Epidermal melanocyte (primary cell): ENCODE measurements at regions not wholly inside any gene's neighbourhood (a gene's known extent, or its start where the extent isn't known, plus 50 kb on each side); places are given as distances from the start of the nearest gene placed in this dataset.
"Not testable (repeated sequence)": the region's sequence is repeated elsewhere in the genome, so short reads cannot be mapped to it uniquely, and the experiment has no call there.

Source experiments
- DNase-seq: peaks from one replicate; pipeline ENCODE4 v3.0.0; 2011; ENCODE audit warnings: low spot score; ENCODE audit not compliant: insufficient read length

DNA sequence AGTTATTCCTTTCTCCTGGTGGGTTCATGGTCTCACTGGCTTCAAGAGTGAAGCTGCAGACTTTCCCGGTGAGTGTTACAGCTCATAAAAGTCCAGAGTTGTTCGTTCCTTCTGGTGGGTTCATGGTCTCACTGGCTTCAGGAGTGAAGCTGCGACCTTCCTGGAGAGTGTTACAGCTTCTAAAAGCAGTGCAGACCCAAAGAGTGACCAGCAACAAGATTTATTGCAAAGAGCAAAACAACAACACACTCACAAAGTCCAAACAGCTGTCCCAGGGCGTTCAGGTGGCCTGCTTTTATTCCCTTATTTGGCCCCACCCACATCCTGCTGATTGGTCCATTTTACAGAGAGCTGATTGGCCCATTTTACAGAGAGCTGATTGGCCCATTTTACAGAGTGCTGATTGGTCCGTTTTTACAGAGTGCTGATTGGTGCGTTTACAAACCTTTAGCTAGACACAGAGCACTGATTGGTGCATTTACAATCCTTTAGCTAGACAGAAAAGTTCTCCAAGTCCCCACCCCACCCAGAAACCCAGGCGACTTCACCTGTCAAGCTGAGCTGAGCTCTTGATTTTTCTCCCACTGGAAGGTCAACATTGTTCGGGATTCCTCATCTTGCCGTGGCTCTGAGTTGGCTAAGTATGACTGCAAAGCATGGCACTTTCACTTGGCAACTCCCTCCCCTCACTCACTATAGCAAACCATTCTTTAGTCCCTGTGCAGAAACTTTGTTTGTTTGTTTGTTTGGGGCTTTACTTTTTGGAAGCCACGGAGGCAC is 87.3 kb upstream of the EEPD1 start:
- not testable (repeated sequence) for DNase-seq

DNA sequence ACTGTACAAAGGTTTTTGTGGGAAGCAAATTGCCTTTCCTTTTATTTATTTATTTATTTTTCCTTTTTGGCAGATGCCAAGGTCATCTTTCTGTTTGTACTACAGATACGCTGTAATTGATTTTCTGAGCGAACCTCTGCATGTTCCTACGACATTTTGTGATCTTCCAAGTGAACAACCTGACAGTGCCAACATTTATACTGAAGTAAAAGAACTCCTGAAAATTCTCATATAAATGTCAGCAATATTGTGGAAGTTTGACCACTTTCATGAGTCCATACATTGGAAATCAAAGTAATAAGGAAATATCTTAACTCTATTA is 86.8 kb upstream of the EEPD1 start:
- DNase-seq: no peak

DNA sequence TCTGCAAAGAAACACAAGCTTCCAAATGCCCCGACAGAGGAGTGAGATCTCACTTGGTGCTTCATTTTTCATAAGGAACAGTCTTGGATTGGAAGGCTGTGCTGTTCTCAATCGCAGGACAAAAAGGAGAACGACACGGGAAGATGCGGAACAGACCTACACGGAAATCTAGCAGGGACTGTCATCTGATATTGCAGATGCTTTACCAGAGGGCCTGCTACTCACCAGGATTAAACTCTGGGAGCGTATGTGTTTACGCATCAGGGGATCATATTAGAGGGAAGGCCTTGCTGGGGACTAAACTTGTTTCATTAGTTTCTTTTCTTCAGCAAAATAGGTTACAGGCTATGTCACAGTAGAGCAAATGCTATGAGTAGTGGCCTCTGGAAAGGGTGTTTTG is 82.8 kb upstream of the EEPD1 start:
- DNase-seq: no peak

DNA sequence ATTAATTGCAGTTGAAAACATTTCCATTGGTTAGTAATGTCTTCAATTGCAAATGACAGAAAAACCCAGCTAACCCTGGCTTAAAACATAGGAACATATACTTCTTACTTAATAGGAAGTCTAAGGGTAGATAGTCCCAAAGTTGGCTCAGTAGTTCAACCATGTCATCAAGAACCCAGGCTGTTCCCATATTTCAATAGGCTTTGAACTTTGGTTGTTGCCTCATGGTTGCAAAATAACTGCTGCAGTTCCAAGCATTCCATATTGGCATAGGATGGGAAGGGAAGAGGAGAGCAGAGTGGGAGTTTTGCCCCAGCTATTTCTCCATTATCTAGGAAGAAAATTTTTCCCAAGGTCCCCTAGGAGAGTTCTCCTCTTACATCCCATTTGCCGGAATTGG is 81.4 kb upstream of the EEPD1 start:
- DNase-seq: no peak

DNA sequence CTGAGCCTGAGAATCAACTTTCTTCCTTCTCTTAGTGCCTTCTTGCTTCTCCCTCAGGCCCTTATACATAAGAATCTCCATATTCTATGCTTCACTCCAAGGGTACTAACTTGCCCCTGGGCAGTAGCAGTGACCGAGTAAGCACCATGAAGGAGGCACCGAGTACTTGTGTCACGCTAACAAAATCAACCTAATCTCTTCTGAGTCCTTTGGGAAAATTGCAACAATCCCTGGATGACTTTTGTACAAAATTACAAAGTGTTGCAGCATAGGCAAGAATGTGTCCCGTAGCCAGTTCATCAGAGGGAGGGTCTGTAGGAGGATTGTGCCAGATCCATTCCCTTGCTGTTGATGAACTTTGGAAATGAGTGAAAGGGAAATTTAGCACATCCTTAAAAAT is 80.4 kb upstream of the EEPD1 start:
- no peak for DNase-seq

DNA sequence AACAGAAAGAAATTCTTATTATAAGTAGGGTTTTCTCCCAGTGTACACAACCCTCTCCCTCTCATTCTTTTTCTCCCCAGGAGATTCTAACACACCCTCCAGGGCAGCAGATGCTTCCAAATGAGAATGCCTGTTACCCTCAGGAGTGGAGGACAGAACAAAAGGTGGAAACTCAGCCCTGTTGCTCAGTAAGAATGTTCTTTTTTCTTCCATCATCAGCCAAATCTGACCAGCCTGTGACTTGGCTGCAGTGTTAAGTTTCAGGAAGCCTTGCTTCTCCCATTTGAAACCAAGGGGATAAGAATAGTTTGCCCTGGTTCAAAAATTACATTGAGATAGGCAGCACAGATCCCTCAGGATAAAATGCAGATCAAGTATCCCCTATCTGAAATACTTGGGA is 77.5 kb upstream of the EEPD1 start:
- DNase-seq: no peak

DNA sequence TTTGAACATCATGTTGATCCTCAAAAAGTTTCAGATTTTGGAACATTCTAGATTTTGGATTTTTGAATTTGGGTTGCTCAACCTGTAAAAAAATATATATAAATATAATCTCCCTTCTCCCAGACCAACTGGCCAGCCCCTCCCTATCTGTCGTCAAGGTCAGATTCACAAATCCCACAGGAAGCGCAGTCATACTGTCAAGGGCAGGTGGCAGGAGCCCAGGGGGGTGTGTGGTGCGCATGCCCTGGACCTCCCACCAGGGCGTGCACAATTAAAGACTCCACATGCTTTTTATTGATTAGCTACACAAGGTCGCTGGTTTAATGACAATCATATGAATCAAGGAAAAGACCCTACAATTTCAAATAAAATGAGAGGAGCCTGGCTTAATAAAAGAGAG is 77.0 kb upstream of the EEPD1 start:
- DNase-seq: no peak

DNA sequence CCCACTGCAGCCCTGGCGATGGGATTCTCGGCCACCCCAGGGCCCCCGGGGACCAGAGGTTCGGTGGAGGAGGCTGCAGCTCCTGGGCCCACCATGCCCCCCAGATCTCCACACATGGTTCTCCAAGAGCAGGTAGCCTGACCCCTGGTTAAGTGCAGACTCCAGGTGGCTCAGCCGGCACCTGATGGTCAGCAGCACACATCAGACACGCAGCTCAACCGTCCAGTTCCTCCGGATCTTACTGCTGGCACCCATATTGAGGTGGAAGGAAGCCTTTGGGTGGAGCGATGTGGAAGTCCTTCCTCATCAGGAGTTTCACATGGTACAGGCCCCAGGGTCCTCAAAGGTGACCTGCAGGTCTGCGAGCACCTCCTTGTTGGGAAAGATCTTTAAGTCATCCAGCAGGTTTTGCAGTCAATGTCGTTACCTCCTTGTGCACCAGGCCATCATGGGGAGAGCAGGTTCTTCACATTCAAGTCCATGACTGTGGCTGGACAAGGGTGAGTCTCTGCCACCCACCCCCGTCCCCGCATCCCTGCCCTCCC is 74.2 kb upstream of the EEPD1 start:
- DNase-seq: no peak

DNA sequence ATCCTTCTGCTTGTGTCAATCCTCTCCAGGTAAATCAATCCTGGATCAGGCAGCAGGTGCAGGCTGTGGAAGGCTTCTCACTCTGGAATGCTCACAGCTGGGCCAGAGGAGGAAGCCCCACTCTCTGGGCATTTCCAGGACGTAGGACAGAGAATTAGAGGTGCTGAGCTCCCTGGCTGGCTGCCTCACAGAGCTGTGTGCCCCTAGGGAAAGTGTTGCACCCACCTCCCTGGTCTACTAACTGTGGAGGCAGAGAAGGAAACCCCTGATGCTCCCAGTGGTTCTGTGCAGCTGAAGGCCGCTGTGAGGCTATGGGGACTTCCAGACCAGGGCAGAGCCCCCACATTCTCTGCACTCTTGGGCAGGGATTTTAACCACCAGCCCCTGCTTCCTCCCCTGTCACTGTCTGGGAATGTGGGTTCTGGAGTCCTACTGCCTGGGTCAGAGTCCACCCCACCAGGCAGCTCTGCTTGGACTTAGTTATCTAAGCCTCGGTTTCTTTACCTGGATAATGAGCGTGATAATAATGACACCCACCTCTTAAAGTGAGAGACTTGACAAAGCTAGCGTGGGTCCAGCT is 73.5 kb upstream of the EEPD1 start:
- DNase-seq: no peak

DNA sequence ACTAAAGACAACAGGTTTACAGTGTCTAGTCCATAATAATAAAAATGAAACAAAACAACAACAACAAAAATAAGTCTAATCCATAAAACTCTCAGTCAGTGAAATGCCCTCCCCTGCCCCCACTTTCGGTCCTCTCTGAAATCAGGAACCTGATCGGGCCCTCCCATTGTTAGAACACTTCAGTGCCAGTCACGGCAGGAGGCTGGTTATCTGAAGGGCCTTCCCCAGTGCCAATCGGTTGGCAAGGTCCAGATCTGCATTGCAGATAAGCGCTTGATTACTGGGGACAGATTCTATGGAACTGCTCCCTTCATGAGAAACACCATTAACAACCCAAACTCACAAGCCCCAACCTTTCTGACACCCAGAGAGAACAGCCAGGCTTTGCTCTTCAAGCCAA is 72.2 kb upstream of the EEPD1 start:
- DNase-seq: no peak

DNA sequence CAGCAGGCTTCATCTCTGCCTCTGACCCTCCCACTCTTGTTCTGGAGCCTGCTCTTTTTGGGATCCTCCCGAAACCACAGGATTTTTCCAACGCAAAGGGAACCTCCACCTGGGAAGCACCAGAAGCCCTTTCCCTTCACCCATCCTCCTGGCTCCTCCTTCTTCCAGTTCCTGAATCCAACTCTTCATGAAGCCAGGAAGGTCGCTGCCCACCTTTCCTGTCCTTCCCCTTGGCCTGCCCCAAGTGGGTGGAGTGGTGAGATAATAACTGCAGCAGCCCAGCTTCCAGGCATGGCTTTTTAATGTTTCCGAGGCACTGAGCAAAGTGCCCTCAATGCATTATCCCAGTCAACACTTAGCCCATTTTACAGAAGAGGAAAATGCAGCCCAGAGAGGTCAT is 70.8 kb upstream of the EEPD1 start:
- DNase-seq: no peak

DNA sequence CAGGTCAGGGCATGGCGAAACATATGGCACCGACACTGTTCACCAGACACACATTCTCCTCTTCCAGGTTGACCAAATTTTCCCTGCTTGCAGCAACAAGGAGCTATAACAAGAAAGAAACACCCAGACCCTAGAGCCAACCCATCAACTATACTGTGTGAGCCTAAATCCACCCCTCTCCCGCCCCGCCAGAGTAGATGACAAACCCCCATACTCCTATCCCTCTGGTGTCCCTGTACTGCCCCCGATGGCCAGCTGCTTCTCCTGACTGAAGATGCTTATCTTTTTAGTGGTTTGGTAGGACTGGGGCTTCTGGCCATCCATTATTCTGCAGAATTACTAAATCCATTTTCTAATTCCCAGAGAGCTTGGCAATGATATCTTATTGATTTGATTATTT is 70.1 kb upstream of the EEPD1 start:
- DNase-seq: no peak

DNA sequence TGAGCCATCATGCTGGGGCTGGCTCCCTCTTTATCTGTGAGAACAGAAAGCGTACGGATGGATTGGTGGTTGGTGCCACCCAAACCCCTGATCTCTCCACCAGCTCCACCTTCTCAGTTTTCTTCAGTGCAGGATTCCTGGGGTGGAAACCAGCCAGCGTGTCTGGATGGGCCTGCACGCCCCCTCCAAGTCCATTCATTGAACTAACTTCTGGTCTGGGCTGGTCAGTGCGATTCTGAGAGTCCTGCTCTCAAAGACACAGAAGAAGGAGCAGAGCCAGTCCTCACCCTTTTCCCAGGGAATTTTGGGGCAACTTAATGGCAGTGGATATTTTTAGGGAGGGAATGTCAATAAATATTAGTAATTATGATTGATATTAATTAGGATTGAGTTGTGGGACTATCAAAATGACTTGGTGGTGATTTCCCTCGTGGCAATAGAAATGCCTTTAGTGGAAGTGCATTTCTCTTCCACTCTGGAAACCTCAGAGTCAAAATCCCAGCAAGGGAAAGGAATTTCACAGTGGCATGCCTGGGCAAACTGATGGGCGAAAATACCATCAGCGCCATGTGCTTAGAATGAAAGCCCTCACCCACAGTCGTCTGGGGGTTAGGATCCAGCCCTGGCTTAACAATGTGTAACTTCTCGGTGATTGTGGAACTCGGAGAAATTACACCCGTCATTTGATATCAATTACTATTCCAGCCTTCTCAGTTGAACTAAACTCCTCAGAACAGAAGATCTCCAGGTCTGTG is 69.3 kb upstream of the EEPD1 start:
- DNase-seq: no peak

DNA sequence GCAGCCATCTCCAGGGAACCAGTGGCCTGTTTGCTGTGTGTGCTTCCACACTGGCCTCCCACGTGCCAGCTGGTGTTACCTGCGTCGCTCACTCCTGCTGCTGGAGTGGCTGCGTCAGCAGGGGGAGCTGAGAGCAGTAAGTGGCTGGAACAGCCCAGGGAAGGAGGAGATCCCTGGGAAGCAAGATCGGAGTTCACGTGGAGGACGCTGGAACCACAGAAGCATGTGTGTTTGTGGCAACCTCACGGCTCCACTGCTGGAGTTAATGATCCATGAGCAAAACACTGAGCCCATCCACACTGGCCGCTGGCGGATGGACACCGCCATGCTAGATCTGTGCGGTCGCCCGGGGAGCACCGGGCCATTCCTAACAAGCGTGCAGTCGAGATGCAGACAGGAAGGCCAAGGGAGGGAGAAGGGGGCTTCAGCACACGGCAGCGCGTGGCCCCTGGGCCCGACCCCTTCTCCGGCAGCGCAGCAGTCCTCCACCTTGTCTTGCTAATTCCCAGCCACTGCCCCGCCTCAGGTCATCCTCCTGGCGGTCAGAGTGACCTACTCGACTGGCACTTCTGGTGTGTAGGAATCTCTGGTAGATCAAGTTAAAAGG is 68.5 kb upstream of the EEPD1 start:
- DNase-seq: no peak

DNA sequence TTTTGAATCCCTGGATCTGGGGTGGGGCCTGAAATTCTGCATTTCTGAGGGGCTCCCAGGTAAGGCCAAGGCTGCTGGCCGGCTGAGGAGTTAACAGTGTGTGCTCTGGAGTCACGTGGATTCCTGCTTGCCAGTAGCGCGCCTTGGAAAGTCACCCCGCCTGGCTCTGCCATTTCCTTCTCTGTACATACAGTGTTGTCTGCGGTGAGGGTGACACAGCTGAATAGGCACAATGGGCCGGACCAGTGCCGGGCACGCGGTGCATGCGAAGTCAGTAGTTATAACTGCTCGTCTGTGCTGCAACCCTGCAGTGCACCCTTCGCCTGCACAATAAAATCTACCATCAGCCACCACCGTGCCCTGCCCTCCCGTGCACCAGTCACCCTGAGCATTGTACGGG is 68.0 kb upstream of the EEPD1 start:
- no peak for DNase-seq

DNA sequence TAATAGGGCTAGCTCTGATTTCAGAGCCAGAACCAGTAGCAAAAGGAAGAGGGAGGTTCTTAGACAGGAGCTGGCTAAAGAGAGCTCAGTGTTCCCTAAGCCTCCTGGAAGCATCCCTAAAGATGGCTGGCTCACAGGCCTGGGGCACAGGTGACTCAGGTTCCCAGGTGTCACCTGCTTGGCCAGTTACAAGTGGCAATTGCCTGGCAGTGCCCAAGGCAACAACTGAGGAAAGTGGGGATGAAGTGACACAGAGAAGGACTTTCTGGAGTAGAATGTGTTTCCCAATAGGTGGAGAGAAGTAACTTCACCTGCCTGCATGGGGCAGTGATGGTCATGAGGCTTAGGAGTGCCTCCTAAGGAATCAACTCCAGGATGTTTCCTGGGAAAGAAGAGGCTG is 66.5 kb upstream of the EEPD1 start:
- no peak for DNase-seq

DNA sequence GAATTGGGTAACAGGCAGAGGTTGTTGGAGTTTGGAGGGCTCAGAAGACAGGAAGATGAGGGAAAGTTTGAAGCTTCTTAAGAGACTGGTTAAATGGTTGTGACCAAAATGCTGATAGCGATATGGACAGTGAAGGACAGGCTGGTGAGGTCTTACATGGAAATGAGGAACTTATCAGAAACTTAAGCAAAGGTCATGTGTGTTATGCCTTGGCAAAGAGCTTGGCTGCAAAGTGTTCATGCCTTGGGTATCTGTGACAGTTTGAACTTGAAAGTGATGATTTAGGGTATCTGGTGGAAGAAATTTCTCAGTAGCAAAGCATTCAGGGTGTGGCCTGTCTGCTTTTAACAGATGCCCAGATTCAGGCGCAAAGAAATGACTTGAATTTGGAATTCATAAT is 64.5 kb upstream of the EEPD1 start:
- no peak for DNase-seq

DNA sequence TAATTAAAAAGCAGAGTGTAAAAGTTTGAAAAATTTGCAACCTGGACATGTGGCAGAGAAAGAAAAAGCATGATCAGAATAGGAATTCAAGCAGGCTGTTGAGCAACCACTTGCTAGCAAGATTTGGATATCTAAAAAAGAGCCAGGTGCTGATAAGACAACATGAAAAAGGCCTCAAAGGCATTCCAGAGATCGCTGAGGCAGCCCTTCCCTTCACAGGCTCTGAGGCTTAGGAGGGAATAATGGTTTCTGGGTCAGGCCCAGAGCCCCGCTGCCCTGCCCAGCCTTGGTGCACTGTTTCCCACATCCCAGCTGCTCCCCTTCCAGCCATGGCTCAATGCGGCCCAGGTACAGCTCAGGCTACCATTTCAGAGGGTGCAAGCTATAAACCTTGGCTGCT is 64.1 kb upstream of the EEPD1 start:
- no peak for DNase-seq

DNA sequence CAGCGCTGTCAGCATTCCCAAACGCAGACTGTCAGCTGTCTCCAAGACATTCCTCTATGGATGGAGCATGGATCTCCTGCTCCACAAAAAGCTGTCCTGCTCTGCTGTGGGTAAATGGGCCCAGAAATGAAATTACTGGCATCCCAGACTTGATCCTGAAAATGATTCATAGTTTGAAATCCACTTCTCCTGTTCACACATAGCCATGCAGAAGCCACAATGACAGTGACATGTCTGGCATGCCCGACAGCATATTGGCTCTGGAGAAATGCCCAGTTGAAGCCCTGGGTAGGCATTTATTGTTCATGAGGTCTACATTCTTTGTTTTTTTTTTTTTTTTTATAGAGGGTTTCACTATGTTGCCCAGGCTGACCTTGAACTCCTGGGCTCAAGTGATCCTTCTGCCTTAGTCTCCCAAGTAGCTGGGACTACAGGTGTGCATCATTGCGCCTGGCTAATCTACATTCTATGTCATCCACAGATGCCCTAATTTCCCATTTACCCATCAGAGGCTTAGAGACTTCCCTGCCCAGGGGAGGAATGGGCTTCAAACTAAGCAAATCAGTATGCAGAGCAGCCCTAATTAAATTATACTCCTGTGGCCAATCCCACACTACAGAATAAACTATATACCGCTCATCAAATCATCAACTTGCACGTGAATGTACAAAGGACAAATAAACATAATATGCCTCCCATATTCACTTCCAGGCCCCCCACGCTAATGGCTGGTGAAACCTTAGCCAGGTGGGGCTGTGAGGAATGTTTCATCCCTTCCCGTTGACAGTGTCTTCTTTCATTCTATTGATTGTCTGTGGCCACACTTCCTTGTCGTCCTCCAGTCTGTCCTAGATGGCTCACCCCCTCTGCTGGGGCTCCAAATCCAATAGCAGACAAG is 61.8 kb upstream of the EEPD1 start:
- no peak for DNase-seq

DNA sequence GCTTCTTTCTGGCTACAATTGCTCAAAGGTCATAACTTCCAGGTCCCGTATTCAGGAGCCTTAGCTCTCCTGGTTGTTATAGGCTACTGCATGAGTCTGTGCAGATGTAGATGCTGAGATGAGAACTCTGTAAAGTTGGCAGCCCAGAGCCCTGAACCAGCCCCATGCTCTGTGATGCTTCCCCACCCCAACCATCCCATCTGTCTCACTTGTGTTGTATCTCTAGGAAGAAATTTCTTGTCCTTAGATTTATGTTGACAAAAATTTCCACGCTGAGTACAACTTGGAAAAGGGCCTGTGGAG is 61.2 kb upstream of the EEPD1 start:
- no peak for DNase-seq

DNA sequence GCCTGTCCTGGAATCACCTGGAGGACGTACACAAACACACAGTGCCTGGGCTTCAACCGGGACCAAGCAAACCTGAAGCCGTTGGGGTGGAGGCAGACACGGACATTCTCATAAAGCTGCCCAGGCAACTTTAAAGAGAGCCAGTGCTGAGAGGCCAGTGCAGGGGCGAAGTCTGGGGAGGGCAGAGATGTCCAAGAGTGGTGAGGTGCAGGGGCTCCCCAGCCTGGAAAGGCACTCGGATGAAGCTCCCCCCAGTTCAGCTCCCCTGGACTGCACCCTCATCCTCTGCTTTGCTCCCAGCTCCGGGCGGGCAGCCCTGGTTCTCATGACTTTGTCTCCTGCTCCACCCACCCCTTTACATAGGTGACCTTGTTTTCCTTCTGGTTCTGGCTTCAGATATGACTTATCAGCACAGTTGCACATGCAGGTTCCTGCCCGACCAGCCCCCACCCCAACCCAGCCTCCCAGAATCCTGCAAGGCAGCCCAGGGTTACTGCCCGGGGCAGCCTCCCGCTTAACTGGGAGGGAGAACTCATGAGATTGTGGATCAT is 60.8 kb upstream of the EEPD1 start:
- no peak for DNase-seq
